HG03060 (cell line): ENCODE measurements at regions not wholly inside any gene's neighbourhood (a gene's known extent, or its start where the extent isn't known, plus 50 kb on each side); places are given as distances from the start of the nearest gene placed in this dataset.
A peak's percentile ranks its signal among the peaks of the same experiment; 100 is the strongest.
"Not testable (repeated sequence)": the region's sequence is repeated elsewhere in the genome, so short reads cannot be mapped to it uniquely, and the experiment has no call there.

ENCODE experiments used
- ATAC-seq: cut with Tn5 transposase; IDR thresholded peaks from one replicate; pipeline ENCODE4 v1.9.1; 2021; ENCODE audit warnings: low read depth, moderate number of reproducible peaks; ENCODE audit not compliant: unreplicated experiment

DNA sequence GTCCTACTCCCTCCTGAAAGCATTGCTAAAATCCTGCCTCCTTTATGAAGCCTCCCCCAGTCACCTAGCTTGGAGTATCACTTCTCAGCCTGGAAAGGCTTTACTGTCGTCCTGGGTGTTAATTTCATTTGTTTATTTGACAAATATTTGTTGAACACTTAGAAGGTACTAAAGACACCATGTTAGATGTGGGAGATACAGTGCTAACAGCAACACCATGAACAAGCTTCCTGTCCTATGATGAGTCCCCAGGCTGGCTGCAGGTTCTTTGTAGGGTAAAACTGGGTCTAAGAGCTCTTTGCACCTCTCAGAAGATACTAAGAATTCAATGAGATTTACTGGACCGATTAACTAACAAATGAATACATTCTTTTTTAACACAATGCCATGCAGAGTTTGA lies 109.2 kb upstream of the TMEM170B start:
- ATAC-seq, result no peak

DNA sequence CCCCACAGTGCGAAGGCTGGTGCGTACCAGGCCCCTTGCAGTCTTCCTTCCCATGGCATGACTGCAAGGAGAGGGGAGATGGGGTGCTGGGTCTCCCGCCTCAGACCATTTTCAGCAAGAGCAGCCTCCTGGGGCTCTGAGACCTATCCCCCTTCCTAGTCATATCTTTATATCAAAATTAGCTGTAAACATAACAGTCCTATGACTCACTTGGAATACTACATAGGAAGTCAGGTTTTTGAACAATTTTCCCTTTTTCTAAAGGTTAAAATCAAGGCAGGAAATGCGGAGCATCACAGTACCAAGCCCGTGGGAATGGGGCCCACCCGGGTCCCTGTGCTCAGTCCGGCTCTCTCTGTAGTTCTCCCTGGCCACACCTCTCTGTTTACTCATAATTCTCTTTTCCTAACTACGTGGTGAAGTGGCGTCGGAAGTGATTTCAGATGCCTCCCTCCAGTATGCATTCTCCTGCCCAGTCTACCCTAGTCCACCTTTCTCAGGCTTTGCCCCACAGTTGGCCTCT lies 109.8 kb upstream of the TMEM170B start:
- no peak for ATAC-seq

DNA sequence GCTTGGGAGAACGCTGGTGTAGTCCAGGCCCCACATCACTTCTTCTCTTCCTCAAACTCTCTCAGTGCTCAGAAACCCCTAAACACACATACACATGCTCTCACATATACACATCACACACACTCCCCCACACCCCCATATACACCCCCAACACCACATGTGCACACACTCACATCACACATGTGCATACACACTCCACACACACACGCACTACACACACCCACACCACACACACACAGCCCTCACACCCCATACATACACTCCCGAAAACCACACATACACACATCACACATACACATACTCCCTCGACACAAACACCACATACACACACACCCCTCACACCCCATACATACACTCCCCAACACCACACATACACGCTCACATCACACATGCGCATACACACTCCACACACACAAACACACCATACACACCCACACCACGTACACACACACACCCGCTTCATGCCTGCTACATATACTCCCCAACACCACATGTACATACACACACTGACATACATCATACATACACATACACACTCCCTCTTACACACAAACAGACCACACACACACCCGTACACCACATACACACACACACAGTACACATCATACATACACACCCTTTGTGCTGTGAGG lies 110.3 kb upstream of the TMEM170B start:
- ATAC-seq, result no peak

DNA sequence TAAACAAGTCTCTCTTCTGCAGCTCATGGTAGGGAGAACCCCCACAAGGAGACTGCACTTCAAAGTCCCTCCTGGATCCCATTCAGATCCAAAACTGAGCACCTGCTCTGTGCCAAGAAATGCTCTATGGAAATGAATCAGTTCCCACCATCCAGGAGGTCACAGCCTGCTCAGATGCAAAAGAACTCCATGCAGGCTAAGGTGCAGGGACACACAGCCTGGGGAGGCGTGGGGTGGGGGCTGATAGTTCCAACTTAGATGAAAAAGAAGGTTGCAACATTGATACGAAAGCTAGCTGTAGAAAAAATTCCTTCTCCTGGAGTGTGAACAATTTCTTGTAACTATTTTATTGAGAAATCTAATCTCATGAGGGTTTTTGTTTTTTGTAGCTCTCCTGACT lies 111.0 kb upstream of the TMEM170B start:
- no peak for ATAC-seq

DNA sequence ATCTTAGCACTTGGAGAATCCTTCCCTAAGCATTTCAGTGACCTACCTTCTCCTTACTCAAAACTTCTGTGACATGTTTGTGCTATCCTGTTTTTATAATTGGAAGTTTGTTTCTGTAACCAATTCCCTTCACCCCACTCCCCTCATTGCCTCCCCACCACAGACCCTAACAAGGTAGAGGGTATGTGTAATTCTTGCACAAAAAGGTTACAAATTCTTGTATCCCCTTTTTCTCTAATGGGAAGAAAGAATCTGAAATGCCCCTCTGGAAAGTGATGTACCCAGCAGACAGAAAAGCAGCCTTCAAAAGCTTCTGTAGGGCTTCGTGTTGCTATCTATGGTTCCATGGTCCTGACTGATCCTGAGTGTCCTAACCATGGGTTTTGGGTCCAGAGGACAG lies 111.7 kb upstream of the TMEM170B start:
- no peak for ATAC-seq

DNA sequence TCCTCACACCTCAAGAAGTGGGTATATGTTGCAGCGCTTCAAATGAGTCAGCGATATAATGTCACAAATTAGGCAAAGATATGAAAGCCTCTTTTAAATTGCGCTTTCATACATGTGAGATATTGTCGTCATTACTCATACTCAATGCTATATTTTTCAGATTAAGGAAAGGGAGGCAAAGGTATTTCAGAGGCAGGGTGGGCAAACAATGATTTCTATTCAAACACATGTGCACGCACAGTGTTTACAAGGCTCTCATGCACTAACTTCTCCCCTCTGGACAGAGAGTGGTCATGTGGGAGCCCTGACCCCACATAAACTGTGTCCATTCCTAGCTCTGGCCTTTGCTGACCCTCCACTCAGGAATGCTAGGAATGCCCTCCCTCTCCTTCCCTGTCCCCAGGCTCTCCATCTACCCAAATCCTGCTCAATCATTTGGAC lies 112.1 kb upstream of the TMEM170B start:
- ATAC-seq, result no peak

DNA sequence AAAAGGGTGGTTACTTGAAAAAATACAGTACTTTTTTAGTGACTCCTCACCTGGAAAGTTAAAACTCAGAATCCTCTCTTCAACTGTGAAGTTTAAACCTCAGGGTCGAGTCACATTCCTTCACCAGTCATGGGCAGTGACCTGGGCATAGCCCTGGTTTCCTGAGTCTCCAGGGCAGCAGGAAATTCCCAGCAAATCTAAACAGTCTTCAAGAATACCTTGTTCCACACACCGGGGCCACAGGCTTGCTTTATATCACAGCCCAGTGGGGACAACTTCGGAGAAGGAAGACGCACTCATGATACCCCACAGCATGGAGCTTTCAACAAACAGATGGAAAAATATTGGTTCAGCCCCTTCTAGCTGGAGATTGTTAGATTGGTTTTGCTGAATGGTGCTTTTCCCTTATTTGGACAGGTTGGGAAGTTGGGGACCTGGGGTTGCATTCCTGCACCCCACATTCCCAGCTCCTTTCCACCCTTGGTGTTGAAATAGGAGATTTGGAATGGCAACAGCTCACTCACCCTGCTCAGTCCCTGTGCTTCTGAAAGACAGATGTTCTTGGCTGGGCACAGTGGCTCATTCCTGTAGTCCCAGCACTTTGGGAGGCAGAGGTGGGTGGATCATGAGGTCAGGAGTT lies 113.0 kb upstream of the TMEM170B start:
- ATAC-seq, result no peak

DNA sequence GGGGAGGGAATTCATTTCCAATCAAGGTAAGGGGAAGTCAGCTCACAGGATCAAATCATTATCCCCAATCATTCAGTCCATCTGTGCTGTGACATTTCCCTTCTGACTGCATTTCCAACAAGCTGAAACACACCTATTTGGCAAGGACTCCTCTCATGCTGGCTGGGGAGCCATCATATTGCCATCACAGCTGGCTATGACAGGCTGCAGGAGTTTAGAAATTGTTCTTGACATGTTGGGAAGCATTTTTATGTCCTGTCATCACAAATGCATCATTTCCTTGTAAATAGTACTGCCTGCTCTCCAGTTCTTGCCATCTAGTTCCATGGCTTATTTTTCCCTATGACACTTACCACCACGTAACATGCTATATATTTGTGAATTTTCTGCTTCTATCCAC lies 113.9 kb upstream of the TMEM170B start:
- ATAC-seq, result no peak

DNA sequence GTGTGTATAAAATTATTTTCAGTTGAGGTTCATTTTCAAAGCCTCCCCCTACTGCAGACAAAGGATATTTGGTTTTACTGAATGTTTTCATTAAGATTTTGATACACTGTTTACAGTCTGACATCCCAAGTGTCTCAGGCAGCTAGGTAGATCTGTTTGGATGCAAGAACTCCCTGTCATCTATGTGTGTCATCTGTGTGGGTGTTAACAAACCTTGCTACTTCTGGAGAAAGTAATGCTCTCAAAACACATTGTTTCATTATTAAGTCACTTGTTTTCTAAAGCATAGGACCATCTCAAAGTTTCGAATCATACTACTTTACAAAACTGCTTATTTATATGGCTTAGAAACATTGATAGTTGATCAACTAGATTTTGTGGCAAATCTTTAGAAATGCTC lies 114.5 kb upstream of the TMEM170B start:
- ATAC-seq, result no peak

DNA sequence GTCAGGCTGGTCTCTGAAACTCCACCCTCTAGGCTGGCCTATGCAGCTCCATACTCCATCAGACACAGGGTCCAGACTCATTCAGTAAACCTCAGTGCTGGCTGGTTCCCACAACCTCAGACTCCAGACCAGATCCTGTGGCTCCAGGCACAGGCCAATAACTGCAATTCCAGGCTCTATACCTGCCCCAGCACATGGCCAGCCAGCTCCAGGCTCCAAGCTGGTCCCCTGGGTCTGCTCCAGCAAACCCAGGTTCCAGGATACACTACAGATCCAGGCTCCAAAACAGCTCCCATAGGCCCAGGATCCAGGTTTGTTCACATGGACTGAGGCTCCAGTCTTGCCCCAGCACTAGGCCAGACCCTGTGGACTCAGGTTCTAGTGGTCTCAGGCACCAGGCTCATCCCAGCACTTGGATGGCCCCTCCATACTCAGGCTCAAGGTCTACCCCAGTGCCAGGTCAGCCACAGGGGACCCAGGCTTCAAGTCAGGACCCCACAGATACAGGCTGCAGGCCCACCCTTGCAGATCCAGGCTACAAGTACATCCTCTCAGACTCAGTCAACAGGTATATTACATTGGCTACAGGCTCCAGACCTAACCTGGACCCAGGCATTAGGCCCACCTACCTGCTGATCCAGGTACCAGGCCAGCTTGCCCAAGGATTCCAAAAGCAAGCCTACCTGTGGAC lies 117.6 kb upstream of the TMEM170B start:
- no peak for ATAC-seq

DNA sequence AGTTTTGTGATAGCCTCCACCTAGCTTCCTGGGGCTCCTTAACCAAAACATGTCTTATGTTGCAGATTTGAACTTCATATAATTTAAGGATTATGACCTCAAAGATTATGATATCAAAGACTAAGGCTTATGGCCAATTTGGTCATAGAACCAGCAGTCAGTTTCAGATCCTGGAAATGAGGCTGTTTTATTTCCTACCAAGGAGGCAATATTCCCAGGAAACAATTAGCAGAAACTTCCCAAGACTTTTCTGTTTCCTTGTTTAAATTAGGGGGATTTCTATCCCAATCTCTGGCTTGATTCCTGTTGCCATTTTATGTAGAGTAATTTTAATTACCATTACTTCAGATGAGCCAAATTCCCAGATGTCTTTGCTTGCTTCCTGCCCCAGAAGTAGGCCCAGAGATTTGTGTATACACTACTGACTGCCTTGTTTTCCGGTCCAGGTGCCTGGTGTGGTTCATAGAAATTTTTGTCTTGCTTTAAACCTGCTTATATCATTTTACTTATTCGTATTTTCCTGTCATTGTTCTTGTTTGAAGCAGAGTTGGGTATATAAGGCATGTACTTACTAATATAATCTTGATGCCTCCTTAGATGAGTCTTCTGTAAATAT lies 119.2 kb upstream of the TMEM170B start:
- ATAC-seq, result no peak

DNA sequence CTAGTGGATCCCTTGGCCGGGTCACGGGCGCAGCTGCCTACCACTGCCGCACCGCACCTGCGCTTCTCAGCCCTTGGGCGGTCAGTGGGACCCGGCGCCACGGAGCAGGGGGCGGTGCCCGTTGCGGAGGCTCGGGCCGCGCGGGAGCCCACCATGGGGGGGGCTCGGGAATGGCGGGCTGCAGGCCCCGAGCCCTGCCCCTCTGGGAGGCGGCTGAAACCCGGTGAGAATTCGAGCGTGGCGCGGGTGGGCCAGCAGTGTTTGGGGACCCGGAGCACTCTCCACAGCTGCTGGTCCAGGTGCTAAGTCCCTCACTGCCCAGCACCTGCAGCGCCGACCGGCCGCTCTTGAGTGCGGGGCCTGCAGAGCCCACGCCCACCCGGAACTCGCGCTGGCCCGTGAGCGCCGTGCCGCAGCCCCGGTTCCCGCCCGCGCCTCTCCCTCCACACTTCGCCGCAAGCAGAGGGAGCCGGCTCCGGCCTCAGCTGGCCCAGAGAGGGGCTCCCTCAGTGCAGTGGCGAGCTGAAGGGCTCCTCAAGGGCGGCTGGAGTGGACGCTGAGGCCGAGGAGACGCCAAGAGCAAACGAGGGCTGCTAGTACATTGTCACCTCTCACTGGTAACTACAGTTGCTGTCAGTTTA lies 120.5 kb upstream of the TMEM170B start:
- ATAC-seq, result no peak

DNA sequence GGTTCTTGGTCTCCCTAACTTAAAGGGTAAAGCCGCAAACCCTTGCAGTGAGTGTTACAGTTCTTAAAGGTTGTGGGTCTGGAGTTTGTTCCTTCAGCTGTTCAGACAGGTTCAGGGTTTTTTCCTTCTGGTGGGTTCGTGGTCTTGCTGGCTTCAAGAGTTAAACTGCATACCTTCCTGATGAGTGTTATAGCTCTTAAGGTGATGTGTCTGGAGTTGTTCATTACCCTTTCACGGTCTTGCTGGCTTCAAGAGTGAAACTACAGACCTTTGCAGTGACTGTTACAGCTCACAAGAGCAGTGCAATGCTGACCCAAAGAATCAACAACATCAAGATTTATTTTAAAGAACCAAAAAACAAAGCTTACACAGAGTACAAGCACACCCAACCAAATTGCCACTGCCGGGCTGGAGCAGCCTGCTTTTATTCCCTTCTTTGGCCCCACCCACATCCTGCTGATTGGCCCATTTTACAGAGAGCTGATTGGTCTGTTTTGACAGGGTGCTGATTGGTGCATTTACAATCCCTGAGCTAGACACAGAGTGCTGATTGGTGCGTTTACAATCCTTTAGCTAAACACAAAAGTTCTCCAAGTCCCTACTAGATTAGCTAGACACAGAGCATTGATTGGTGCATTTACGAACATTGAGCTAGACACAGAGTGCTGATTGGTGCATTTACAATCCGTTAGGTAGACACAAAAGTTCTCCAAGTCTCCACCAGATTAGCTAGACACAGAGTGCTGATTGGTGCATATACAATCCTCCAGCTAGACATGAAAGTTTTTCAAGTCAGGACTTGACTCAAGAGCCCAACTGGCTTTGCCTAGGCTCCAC lies 121.2 kb upstream of the TMEM170B start:
- not testable (repeated sequence) for ATAC-seq

DNA sequence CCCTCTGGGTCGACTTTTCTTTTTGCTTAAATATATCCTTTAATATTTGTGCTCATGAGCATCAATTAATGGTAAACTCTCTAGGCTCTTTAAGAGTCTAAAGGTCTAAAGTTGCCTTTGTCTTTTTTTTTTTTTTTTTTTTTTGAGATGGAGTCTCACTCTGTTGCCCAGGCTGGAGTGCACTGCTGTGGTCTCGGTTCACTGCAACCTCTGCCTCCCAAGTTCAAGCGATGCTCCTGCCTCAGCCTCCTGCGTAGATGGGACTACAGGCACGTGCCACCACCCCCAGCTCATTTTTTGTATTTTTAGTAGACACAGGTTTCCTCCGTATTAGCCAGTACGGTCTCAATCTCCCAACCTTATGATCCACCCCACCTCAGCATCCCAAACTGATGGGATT lies 122.0 kb upstream of the TMEM170B start:
- no peak for ATAC-seq

DNA sequence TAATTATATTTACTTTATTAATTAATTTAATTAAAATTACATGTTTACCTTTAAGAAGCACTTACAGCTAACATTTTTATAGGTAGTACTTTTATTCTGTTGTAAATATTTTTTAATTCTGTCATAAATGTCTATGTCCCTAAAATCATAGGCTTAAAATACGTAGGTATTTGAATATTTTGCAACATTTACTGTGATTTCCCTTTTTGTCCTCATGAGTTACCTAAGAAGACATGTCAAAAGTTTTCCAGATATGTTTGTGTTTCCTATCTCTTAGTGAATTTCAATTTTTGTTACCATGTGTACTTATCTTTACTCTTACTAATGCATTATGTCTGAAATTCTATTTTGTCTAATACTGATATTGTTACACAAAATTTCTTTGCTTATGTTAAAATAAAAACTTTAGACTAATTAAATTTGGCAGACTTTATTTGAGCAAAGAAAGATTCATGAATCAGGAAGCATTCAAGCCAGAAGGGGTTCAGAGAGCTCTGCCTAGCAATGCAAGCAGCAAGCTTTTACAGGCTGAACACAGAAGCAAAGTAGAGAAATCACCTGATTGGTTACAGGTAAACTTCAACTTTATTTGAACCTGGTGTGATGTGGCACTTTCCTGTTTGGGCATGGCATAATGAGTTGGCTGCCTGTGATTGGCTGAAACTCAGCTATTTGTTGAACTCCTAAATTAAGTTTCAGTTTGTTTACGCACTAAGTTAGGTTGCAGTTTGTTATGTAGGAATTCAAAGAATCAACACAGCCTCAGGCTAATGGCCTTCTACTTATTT lies 123.2 kb upstream of the TMEM170B start:
- ATAC-seq, result peak; percentile 61

DNA sequence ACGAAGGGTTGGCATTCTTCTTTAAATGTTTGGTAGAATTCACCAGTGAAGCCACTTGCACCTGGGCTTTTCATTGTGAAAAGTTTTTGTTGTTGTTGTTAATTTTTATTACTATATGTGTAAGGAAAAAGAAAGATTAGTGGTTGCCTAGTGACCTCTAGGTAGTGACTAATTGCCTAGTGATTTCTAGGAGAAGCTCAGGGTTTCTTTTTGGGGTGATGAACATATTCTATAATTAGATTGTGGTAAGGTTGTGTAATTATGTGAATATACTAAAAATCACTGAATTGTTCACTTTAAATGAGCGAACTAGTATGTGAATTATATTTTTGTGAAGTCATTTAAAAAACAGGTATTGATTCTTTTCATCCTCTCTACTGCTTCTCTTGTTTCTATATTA lies 123.8 kb upstream of the TMEM170B start:
- no peak for ATAC-seq

DNA sequence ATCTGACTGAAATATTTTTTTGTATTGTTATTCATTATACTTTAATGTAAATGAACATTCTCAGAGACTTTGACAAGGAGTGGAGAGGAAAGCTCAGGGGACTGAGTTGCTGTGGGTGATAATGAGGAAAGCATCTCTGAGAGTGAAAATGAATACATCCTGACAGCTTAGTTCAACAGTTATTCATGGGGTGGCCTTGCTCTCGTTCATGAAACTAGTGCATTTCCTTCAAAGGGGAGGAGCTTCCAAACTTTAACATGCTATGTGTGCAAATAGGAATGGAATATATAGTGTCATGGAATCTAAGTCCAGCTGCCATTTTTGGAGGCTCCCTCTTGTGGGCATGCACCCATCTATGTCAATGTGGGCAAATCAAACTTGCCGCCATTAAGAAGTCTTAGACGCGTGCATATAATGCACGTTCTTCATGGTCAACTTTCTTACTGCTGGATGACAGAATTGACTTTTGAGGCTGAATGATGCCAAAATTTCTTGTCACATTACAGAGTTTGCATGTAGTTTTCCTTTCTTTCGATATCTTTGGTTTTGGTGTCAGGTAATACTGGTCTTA lies 124.3 kb upstream of the TMEM170B start:
- no peak for ATAC-seq

DNA sequence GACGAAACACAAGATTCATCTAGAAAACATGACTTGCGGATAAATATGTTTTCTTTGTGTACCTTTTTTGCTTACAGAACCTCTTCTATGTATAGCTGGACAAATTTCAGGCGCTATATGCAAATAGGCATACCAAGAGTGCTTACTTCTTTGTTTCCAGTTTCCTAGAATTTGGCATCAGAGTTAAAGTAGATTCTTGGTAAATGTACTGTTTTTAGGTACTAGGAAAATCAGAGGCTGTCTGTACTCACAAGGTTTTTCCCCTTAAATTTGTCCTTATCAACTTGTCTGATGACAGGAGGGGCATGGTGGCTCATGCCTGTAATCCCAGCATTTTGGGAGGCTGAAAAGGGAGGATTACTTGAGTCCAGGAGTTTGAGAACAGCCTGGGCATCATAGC lies 124.9 kb upstream of the TMEM170B start:
- ATAC-seq, result no peak

DNA sequence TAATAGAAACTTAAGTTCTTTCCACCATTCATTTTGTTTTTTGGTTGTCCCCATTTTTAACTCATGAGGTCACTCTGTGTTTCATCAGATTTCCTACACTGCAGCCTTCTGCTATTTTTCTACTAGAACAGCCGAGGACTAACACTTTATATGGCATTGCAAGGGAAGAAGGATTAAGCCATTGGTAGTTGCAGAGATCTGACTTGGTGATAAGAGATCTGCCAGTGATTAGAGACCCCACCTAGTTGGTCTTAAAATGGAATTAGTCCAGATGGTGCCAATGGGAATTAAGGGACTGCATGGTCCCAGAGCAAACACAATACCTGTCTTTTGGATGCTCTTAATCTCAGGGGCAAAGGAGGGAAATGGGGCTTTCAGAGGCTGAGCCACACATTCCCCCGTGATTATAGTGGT lies 125.5 kb upstream of the TMEM170B start:
- no peak for ATAC-seq
